ENCODE measurements at regions not wholly inside any gene's neighbourhood (a gene's known extent, or its start where the extent isn't known, plus 50 kb on each side); places are given as distances from the start of the nearest gene placed in this dataset.

DNA sequence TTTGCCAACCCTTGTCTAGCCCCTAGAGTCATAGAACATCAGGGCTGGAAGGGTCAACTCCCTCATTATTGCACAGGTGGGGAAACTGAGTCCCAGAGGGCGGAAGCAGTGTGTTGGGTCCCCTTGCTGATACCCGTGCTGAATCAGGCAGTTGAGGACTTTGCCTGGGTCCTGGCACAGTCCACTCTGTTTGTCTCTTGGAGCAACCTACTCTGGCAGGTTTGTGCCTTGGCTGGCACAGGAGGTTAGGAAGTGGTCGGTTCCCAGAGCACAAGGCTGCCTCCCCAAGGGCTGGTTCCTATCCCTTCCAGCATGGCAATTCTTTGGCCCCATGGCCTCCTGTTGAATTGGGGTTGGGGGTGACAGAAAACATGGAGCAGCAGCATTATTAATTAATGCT, 94.5 kb upstream of the SHB start:
- Histone ChIP-seq H3K27me3 (no peaks in the 10 kb centered on the region), H3K27ac (no peak overlapping the region), H3K9me3 (no peaks in the 10 kb centered on the region), H3K4me3 (no peak overlapping the region), H3K36me3 (replicated peaks in 1 of 2; ENCODE audit: insufficient read depth in 1 of 2, low read depth in 2 of 2) (no peaks in the 10 kb centered on the region), H3K4me1 (peaks cover 7% of the 10 kb centered on the region)
- ATAC-seq = peak; percentile 68
- DNase-seq = peak; percentile 39 to 70 (median 54)
- intact Hi-C loops (cut with DNase I) = loop anchor here (10.0 kb wide), 1 partner anchor 181 kb away; no protein-coding TSS in a partner anchor
- WGBS, 2 donors = 35 to 40% methylated on average over 2 to 3 of the region's 3 CpGs
- TF ChIP-seq, protein P1, sequence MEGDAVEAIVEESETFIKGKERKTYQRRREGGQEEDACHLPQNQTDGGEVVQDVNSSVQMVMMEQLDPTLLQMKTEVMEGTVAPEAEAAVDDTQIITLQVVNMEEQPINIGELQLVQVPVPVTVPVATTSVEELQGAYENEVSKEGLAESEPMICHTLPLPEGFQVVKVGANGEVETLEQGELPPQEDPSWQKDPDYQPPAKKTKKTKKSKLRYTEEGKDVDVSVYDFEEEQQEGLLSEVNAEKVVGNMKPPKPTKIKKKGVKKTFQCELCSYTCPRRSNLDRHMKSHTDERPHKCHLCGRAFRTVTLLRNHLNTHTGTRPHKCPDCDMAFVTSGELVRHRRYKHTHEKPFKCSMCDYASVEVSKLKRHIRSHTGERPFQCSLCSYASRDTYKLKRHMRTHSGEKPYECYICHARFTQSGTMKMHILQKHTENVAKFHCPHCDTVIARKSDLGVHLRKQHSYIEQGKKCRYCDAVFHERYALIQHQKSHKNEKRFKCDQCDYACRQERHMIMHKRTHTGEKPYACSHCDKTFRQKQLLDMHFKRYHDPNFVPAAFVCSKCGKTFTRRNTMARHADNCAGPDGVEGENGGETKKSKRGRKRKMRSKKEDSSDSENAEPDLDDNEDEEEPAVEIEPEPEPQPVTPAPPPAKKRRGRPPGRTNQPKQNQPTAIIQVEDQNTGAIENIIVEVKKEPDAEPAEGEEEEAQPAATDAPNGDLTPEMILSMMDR (IDR thresholded peaks at IDR 0.05) = no peak

DNA sequence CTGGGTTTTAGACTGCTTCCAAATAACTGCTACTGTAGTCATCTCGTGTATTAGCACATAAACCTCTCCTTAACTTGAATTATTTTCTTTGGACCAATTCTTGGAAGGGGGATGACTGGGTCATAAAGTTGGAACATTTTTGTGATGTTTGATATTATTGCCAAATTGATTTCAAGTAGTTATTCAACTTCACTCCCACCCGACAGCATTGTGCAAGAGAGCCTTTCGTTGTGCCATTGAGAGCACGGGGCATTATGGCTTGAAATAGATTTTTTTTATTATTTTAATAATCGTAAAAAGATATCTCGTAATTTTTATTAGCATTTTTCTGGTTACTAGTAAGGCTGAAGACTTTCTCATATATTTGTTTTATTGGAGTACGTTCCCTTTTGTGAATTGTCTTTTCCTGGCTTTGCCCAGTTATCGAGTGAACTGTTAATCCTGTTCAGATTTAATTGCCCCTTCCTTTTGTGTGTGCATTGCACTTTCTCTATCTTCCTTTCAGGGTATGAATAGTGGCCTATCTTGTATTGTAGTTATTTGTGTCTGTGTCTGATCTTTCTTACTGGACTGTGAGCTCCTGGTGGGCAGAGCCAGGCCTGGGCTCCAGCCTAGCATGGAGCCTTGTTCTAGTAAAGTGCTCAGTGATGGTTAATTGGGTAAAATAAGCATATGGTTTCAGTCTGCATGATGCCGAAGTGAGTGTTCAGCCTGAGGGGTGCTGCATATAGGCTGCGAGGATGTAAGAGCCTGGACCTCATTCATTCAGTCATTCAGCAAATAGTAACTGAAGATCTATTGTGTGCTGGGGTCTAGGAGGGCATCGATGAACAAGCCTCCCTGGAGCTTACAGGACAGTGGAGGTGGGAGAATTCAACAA, 93.5 kb upstream of the SHB start:
- ATAC-seq (no peak), DNase-seq (no peak)
- H3K27me3 ChIP-seq = no peaks in the 10 kb centered on the region
- H3K4me1 ChIP-seq = peaks cover 7% of the 10 kb centered on the region
- no peak overlapping the region for H3K27ac ChIP-seq
- no peak overlapping the region for H3K4me3 ChIP-seq
- intact Hi-C loops (cut with DNase I) = loop anchor here (10.0 kb wide), 1 partner anchor 182 kb away; no protein-coding TSS in a partner anchor
- no peaks in the 10 kb centered on the region for H3K36me3 ChIP-seq (replicated peaks in 1 of 2; ENCODE audit: insufficient read depth in 1 of 2, low read depth in 2 of 2)
- TF ChIP-seq, protein P1 (IDR thresholded peaks at IDR 0.05) = no peak
- no peak for TF ChIP-seq POLR2A (IDR thresholded peaks at IDR 0.05)
- no peaks in the 10 kb centered on the region for H3K9me3 ChIP-seq
- 80 to 83% methylated on average over 11 of the region's 11 CpGs for WGBS, 2 donors

DNA sequence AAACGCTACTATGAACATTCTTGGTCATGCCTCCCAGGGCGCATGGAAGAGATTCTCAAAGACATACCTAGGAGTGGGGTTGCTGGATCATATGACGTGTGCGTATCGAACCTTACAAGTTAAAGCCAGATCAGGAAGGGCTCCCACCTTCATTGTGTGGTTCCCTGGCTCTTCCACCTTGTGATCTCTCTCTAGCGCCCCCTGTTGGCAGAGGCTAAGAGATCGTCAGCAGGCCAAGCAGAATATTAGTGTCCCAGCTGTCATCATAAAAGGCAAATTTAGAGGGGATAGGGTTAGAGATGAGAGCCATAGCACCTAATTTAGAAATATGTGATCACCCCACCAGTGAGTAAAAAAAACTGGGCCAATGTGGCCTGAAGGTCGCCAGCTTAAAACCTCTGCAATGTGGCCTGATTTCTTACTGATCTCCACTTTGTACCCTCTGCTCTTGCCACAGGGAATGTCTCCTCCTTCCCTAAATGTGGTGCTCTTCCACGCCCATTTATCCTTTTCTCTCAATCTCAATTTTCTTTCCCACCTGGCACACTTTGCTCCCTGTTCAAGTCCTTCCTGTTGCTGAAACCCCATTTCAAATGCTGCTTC, 91.7 kb upstream of the SHB start:
- intact Hi-C loops (cut with DNase I) = loop anchor here (10.0 kb wide), 1 partner anchor 184 kb away; no protein-coding TSS in a partner anchor
- Histone ChIP-seq H3K27ac (no peak overlapping the region), H3K4me1 (peaks cover 7% of the 10 kb centered on the region), H3K4me3 (no peak overlapping the region), H3K9me3 (no peaks in the 10 kb centered on the region), H3K36me3 (replicated peaks in 1 of 2; ENCODE audit: insufficient read depth in 1 of 2, low read depth in 2 of 2) (no peaks in the 10 kb centered on the region), H3K27me3 (no peaks in the 10 kb centered on the region)
- ATAC-seq = peak; percentile 69
- peak; percentile 72 to 78 (median 76) for DNase-seq
- no peak for TF ChIP-seq POLR2A (IDR thresholded peaks at IDR 0.05)
- TF ChIP-seq, protein P1 (IDR thresholded peaks at IDR 0.05) = peak; percentile 66 to 90 (median 80)
- 44 to 48% methylated on average over 9 of the region's 9 CpGs for WGBS, 2 donors

DNA sequence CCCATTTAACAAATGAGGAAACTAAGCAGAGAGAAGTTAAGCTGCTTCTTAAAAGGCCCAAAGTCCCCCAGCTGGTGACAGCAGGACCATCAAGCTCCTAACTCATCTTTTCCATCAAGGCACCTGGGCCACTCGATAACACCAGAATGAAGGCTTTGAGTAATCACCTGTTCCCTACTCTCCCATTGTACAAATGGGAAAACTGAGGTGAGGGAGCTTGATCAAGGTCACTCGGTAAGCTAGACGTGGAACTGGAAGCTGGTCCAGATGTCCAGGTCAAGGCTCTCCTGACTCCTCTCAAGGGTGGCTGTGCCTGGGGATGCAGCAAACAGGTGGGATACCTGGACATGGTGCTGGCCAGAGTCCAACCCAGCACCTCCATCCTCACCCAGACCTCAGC, 90.6 kb upstream of the SHB start:
- H3K36me3 ChIP-seq (replicated peaks in 1 of 2; ENCODE audit: insufficient read depth in 1 of 2, low read depth in 2 of 2) = no peaks in the 10 kb centered on the region
- intact Hi-C loops (cut with DNase I) = no loop called here
- H3K4me3 ChIP-seq = no peak overlapping the region
- H3K4me1 ChIP-seq = peaks cover 7% of the 10 kb centered on the region
- H3K9me3 ChIP-seq = no peaks in the 10 kb centered on the region
- TF ChIP-seq, protein P1 (IDR thresholded peaks at IDR 0.05) = no peak
- TF ChIP-seq POLR2A (IDR thresholded peaks at IDR 0.05) = no peak
- no peak overlapping the region for H3K27ac ChIP-seq
- 76 to 100% methylated on average over 2 to 3 of the region's 3 CpGs for WGBS, 2 donors
- DNase-seq (no peak), ATAC-seq (no peak)
- H3K27me3 ChIP-seq = no peaks in the 10 kb centered on the region

Measured in body of pancreas (tissue), 4 donors.